ENCODE measurements at regions not wholly inside any gene's neighbourhood (a gene's known extent, or its start where the extent isn't known, plus 50 kb on each side); places are given as distances from the start of the nearest gene placed in this dataset.

DNA sequence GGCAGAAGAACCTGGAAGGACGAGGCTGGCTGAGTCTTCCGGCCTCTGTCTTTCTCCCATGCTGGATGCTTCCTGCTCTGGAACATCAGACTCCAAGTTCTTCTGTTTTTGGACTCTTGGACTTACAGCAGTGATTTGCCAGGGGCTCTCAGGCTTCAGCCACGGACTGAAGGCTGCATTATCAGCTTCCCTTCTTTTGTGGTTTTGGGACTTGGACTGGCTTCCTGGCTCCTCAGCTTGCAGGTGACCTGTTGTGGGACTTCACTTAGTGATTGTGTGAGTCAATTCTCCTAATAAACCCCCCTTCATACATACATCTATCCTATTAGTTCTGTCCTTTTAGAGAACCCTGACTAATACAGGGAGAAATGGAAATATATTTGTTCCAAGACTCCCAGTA is 265.8 kb downstream of the PCDH18 start:
- H3K79me2 ChIP-seq (ENCODE audit: insufficient read depth, low read length) = no peaks in the 10 kb centered on the region
- H3K4me1 Mint-ChIP-seq = no peaks in the 10 kb centered on the region
- no peaks in the 10 kb centered on the region for H3K36me3 Mint-ChIP-seq
- 100% methylated on average over 2 of the region's 3 CpGs for WGBS (ENCODE audit: insufficient coverage)
- no peak overlapping the region for H3K27ac Mint-ChIP-seq
- no peaks in the 10 kb centered on the region for H3K9me3 ChIP-seq (replicated peaks in 1 of 2; ENCODE audit: control insufficient read depth in 1 of 2, insufficient read depth in 1 of 2, low read length in 2 of 2)
- H3K4me3 Mint-ChIP-seq = no peak overlapping the region
- peaks cover 0 to 2% (median 0%) of the 10 kb centered on the region in 7 donors for H3K9me3 Mint-ChIP-seq
- H3K27ac ChIP-seq (ENCODE audit: low read depth in 1 of 2, low read length in 2 of 2) = no peak overlapping the region
- intact Hi-C loops (cut with micrococcal nuclease) = no loop called here
- H3K4me2 ChIP-seq (replicated peaks; ENCODE audit: extremely low read depth, low read length, poor library complexity, severe bottlenecking) = no peak overlapping the region
- H3K9ac ChIP-seq (ENCODE audit: insufficient read depth, low read length, poor library complexity, severe bottlenecking) = no peak overlapping the region
- no peaks in the 10 kb centered on the region for H4K20me1 ChIP-seq (ENCODE audit: insufficient read depth, low read length)
- no peak for DNase-seq
- H3K36me3 ChIP-seq (replicated peaks in 1 of 2; ENCODE audit: control insufficient read depth in 1 of 2, insufficient read depth in 2 of 2, low read length in 2 of 2) = no peaks in the 10 kb centered on the region
- no peak overlapping the region for H2AFZ ChIP-seq (ENCODE audit: insufficient read depth, low read depth, low read length, poor library complexity, severe bottlenecking)
- no peak overlapping the region for H3K4me3 ChIP-seq (replicated peaks in 1 of 3; ENCODE audit: low read depth in 2 of 3, low read length in 3 of 3)
- no peak for TF ChIP-seq CTCF (IDR thresholded peaks at IDR 0.05)
- no peaks in the 10 kb centered on the region for H3K4me1 ChIP-seq (ENCODE audit: control insufficient read depth in 1 of 2, insufficient read depth in 2 of 2, low read length in 2 of 2)
- no peaks in the 10 kb centered on the region for H3K27me3 ChIP-seq (ENCODE audit: control insufficient read depth in 2 of 2, insufficient read depth in 2 of 2, low read length in 2 of 2)
- no peaks in the 10 kb centered on the region for H3K27me3 Mint-ChIP-seq (ENCODE audit: low read depth in 3 of 3)

DNA sequence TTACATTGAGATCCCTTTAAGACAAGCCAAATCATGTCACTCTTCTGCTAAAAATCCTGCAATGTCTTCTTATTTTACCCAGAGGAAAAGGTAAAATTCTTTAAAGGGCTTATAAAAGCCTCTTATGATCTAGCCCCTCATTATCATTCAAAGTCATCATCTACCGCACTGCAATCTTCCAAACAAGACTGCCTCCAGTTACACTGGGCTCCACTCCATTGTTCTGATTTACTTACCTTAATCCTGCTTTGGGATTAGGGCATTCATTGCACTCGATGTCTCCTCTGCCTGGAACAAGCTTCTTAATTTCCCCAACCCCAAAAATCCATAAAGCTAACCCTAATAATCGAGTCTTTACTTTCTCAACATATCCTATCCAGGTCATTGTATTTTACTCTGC is 269.1 kb downstream of the PCDH18 start:
- Mint-ChIP-seq H3K4me1 (no peaks in the 10 kb centered on the region), H3K9me3 (no peaks in the 10 kb centered on the region), H3K36me3 (no peaks in the 10 kb centered on the region), H3K4me3 (no peak overlapping the region), H3K27ac (no peak overlapping the region), H3K27me3 (ENCODE audit: low read depth in 3 of 3) (no peaks in the 10 kb centered on the region)
- H3K4me3 ChIP-seq (replicated peaks in 1 of 3; ENCODE audit: low read depth in 2 of 3, low read length in 3 of 3) = no peak overlapping the region
- H3K4me1 ChIP-seq (ENCODE audit: control insufficient read depth in 1 of 2, insufficient read depth in 2 of 2, low read length in 2 of 2) = no peaks in the 10 kb centered on the region
- TF ChIP-seq CTCF (IDR thresholded peaks at IDR 0.05) = no peak
- no peaks in the 10 kb centered on the region for H3K79me2 ChIP-seq (ENCODE audit: insufficient read depth, low read length)
- H3K4me2 ChIP-seq (replicated peaks; ENCODE audit: extremely low read depth, low read length, poor library complexity, severe bottlenecking) = no peak overlapping the region
- H3K36me3 ChIP-seq (replicated peaks in 1 of 2; ENCODE audit: control insufficient read depth in 1 of 2, insufficient read depth in 2 of 2, low read length in 2 of 2) = no peaks in the 10 kb centered on the region
- H4K20me1 ChIP-seq (ENCODE audit: insufficient read depth, low read length) = no peaks in the 10 kb centered on the region
- no peaks in the 10 kb centered on the region for H3K9me3 ChIP-seq (replicated peaks in 1 of 2; ENCODE audit: control insufficient read depth in 1 of 2, insufficient read depth in 1 of 2, low read length in 2 of 2)
- WGBS (ENCODE audit: insufficient coverage) = 85% methylated on average over 2 of the region's 3 CpGs
- H3K27me3 ChIP-seq (ENCODE audit: control insufficient read depth in 2 of 2, insufficient read depth in 2 of 2, low read length in 2 of 2) = no peaks in the 10 kb centered on the region
- no peak overlapping the region for H2AFZ ChIP-seq (ENCODE audit: insufficient read depth, low read depth, low read length, poor library complexity, severe bottlenecking)
- no peak overlapping the region for H3K27ac ChIP-seq (ENCODE audit: low read depth in 1 of 2, low read length in 2 of 2)
- intact Hi-C loops (cut with micrococcal nuclease) = no loop called here
- no peak overlapping the region for H3K9ac ChIP-seq (ENCODE audit: insufficient read depth, low read length, poor library complexity, severe bottlenecking)
- no peak for DNase-seq
